IMR-90 (cell line): ENCODE measurements at regions not wholly inside any gene's neighbourhood (a gene's known extent, or its start where the extent isn't known, plus 50 kb on each side); places are given as distances from the start of the nearest gene placed in this dataset.

Source experiments
- MAZ ChIP-seq: IDR thresholded peaks from 2 replicates; pipeline ENCODE4 v1.6.1; 2012; ENCODE audit warnings: low read depth, mild to moderate bottlenecking, low read length, improper control_type of control experiment, moderate library complexity, borderline replicate concordance
- MXI1 ChIP-seq: IDR thresholded peaks from 2 replicates; pipeline ENCODE4 v1.6.1; 2012; ENCODE audit warnings: low read depth, mild to moderate bottlenecking, low read length, moderate library complexity, borderline replicate concordance
- POLR2A ChIP-seq: IDR thresholded peaks from 2 replicates; pipeline ENCODE4 v1.6.1; 2012; ENCODE audit warnings: mild to moderate bottlenecking, low read depth, low read length
- RAD21 ChIP-seq: IDR thresholded peaks from 2 replicates; pipeline ENCODE4 v1.6.1; 2012; ENCODE audit warnings: low read length, improper control_type of control experiment
- RFX5 ChIP-seq: IDR thresholded peaks from 2 replicates; pipeline ENCODE4 v1.8.0; 2012; ENCODE audit warnings: low read depth, mild to moderate bottlenecking, low read length, moderate library complexity
- SMC3 ChIP-seq: fragments of 150-350 bp; IDR thresholded peaks from 2 replicates; pipeline ENCODE4 v1.6.1; 2016; ENCODE audit warnings: low read depth, mild to moderate bottlenecking, antibody characterized with exemption, low read length, moderate library complexity
- TF ChIP-seq, protein P1 (sequence below): conservative IDR thresholded peaks from 2 replicates; pipeline ENCODE4 v1.5.1; 2012; ENCODE audit warnings: mild to moderate bottlenecking, low read depth, low read length, improper control_type of control experiment

DNA sequence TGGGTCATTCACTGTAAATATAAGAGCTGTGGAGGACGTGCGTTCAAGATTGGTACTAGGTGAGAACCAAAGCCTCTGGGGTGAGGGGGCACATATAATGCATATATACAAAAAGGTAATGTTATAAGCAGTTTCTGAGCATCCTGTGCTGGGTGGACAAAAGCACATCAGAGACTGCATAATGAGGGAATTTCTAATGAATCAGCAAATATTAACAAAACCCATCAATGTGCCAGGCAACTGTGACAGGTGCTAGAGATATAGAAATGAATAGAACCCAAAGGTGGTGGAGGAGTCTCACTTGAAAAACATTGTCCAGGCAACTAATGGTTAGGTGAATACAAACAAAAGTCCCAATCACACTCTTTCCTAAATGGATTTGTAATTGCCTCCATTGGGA lies 74.7 kb downstream of the GPR65 start:
- no peak for TF ChIP-seq POLR2A
- TF ChIP-seq SMC3 = no peak
- no peak for TF ChIP-seq RFX5
- TF ChIP-seq, protein P1, sequence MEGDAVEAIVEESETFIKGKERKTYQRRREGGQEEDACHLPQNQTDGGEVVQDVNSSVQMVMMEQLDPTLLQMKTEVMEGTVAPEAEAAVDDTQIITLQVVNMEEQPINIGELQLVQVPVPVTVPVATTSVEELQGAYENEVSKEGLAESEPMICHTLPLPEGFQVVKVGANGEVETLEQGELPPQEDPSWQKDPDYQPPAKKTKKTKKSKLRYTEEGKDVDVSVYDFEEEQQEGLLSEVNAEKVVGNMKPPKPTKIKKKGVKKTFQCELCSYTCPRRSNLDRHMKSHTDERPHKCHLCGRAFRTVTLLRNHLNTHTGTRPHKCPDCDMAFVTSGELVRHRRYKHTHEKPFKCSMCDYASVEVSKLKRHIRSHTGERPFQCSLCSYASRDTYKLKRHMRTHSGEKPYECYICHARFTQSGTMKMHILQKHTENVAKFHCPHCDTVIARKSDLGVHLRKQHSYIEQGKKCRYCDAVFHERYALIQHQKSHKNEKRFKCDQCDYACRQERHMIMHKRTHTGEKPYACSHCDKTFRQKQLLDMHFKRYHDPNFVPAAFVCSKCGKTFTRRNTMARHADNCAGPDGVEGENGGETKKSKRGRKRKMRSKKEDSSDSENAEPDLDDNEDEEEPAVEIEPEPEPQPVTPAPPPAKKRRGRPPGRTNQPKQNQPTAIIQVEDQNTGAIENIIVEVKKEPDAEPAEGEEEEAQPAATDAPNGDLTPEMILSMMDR = no peak
- no peak for TF ChIP-seq RAD21
- TF ChIP-seq MXI1 = no peak
- no peak for TF ChIP-seq MAZ
